Ureter (tissue), 1 donor: ENCODE measurements at regions not wholly inside any gene's neighbourhood (a gene's known extent, or its start where the extent isn't known, plus 50 kb on each side); places are given as distances from the start of the nearest gene placed in this dataset.
"Not testable (repeated sequence)": the region's sequence is repeated elsewhere in the genome, so short reads cannot be mapped to it uniquely, and the experiment has no call there.

Source experiments
- DNase-seq: peaks from one replicate; pipeline ENCODE4 v3.0.0-alpha.2; 2020; ENCODE audit warnings: low spot score
- donor health status: DM: yes; HTN: yes; CAD: no.

GRCh38 chr5:118378959-118379358 lies 609.4 kb downstream of the DTWD2 start:
- no peak for DNase-seq

- DNase-seq = no peak
These were observed 610.9 kb downstream of the DTWD2 start for GRCh38 chr5:118377420-118377819.

- no peak for DNase-seq
These were observed 616.1 kb downstream of the DTWD2 start for GRCh38 chr5:118371973-118372831.

DNA sequence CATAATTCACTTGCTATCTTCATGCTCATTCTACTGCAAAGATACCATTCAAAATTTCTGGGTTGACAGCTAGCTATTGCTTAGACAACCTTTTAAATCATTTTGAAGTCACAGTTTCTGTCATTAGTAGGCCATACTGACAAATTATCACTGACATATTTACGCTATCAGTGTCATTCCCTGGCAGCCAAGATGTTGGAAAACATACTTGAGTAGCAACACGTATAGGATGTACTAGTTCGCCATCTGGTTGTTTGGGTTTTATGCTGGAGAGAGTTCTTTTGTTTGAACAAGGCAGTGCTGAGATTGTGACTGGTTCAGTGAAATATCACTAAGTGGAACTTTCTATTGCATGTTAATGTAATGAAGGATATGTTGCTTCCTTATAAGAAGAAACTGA lies 621.9 kb downstream of the DTWD2 start:
- DNase-seq = no peak

- no peak for DNase-seq
These were observed 622.6 kb downstream of the DTWD2 start for GRCh38 chr5:118365718-118366117.

DNA sequence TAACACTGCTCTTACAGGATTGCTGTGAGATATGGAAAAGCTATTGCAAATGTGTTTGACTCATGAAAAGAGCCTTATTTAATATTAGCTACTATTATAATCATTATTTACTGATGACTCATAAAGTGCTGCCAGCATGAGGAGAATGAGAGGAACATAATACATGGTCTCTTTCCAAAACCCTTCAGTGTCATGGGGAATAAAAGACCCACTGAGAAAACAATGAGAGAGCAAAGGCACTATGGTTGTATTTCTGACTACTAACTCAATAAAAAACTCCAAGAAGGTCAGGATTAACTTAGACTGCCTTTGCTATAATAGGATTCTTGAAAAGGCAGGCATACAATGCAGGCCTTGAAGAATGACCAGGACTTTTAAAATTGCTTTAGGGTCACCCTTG lies 633.5 kb downstream of the DTWD2 start:
- no peak for DNase-seq

DNA sequence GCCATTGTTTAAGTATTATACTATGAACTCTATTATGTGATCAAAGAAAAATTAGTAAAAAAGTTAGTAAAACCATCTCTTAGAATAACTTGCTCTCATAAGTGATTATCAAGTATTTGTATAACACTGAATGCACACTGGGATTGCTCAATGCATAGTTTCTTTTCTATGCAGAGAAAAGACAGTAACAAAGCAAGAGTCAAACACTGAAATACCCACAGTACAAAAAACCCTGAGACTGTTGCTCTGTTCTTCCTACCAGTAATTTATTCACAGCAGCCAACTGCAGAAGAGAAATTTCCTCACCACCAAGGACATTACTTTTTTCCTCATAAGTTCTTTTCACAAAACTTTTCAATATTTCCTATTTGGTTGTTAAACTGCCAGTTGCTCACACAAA lies 634.4 kb downstream of the DTWD2 start:
- DNase-seq = no peak

- DNase-seq = no peak
These were observed 651.9 kb downstream of the DTWD2 start for GRCh38 chr5:118336468-118336867.

DNA sequence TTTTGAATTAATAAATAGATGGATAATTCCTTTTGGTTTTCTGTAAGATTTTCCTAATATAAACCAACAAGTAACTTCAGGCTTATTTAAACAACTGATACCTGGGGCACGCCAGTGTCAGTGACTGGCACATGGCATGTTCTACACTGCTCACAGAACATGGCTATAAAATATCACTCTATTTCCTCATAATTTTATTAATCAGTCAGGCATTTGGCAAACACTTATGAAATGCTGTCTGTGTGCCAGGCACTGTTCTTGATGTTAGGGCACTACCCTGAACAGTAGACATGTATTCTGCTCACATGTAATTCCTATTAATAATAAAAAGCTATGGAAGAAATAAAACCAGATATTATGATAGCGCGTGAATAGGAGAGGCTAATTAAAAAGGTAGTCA lies 661.0 kb downstream of the DTWD2 start:
- no peak for DNase-seq

DNA sequence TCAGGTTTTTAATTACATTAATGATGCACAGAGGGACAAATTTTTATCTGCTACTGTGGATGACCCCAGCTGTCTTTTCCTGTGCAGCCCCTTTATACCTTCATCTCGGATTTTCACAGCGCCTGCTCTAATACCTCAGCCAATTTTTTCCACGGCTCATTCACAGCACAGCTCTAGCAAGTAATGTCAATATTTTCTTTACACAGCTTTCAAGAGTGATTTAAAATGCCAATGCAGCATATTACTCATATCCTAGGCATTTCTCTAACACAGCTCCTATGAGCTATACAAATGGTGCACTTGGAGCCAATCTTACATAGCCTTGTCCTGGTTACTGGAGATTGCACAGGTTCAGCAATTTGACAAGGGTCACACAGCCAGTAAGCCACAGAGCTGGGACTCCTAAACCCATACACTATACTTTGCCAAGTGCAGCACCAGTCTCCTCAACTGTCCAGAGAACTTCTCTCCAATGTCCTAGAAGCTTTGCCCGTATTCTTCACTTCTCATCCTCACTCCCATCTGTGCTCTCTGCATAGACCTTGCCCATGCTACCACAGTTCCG lies 661.8 kb downstream of the DTWD2 start:
- no peak for DNase-seq

GRCh38 chr5:118325931-118326330 lies 662.4 kb downstream of the DTWD2 start:
- DNase-seq = no peak

DNA sequence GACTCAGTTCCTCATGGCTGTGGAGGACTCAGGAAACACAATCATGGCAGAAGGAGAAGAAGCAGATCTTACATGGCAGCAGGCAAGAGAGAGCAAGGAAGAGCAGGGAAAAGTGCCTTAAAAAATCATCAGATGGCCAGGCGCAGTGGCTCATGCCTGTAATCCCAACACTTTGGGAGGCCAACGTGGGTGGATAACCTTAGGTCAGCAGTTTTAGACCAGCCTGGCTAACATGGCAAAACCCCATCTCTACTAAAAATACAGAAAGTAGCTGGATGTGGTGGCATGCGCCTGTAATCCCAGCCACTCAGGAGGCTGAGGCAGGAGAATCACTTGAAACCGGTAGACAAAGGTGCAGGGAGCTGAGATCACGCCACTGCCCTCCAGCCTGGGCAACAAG lies 664.6 kb downstream of the DTWD2 start:
- DNase-seq = not testable (repeated sequence)

DNA sequence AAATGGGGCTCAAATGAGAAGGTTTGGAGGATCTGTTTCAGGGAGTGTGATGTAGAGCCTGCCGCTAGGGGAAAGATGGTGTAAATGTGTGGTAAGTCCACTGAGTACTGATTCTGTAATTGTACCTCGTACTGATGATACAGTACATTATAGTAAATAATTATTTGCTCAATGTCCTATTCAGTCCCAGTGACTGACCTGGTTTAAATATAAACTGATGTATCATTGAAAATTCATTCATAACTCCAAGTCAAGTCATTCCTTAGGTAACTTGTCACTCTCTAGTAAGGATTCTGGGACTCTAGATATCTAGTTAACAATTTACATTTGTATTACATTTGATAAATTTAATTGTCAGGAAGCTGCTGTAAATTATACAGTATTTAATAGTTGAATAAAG lies 667.3 kb downstream of the DTWD2 start:
- DNase-seq = no peak

- no peak for DNase-seq
These were observed 668.2 kb downstream of the DTWD2 start for GRCh38 chr5:118320121-118320520.

DNA sequence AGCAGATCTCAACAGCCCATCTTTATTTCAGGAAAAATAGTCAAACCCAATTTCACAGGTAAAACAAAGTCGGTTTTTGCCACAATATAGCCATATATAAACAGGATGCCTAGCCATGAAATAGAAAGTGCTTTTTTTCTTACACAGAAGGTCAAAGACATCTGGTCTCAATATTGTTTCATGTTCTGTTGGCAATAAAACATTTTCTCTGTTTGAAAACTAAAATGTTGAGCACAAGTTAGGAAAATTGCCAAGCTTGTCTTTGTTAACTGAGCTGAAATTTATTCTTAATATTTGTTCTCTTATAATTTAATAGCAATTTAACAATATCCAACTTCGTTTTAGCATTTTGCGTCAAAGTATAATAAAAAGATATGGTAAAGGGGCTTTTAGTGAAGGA lies 673.4 kb downstream of the DTWD2 start:
- no peak for DNase-seq

DNA sequence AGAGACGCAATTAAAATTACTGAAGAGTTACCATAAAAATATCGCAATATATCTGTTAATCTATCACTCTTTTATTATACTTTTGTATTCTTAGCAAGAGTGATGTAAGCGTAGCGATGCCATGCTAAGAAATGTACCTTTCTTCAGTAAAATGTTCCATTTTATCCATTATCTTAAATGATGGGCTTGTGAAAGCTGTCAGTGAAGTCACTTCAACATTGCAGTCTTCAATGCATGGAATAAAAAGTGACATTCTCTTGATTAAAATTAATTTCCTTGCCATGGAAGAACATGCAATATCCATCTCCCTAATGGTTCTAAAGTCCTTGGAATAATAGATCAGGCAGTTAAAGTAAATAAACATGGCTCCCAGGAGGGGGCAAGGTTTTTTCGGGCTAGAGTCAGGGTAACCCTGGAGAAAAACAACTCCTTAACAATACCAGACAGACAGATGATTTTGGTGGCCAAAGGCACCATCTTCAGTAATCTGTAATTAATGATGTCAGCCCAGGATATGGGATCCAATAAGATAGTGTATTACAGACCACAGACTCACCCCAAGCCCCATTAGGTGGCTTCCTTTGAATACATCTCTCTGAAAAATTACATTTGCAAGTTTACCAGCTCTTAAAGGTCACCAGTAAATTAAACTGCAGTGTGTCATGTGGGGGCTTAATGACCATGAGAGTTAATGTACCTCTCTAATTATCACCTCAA lies 677.1 kb downstream of the DTWD2 start:
- no peak for DNase-seq

DNA sequence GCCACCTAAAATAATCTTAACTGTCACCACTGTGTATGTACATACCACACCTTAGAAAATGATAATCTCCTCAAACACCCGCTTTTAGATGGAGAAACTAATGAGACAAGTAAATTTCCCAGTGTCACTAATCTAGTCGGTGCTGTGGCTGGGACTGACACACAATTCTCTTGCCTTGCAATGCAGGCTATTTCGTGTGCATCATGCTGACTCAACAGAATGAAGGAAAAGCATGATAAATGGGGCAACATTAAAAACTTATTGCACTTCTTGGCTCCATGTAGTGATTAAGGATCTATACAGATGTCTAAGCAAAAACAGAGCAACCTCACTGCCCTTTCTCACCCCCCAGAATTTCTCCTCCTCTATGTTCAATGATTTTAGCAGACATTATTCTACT lies 677.9 kb downstream of the DTWD2 start:
- no peak for DNase-seq

GRCh38 chr5:118303296-118303695 lies 685.1 kb downstream of the DTWD2 start:
- no peak for DNase-seq

- no peak for DNase-seq
These were observed 685.6 kb downstream of the DTWD2 start for GRCh38 chr5:118302786-118303185.

GRCh38 chr5:118301696-118302095 lies 686.7 kb downstream of the DTWD2 start:
- no peak for DNase-seq

DNA sequence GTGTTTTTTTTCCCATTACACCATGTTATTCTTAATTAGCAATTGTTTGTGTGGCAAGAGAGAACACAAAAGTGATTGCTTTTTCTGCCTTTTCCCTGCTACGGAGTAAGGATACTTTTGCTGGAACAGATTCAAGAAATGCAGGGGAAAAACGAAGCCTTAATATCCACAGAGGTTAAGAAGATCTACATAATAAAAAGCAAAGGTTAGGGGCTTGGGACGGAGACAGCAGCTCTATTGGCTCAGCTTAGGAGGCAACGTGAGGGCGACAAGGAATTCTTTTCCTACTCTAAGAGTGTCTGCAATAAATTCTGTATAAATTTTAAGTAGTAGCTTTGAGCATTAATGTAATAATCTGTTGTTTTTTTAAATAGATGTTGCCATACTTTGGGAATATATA lies 693.3 kb downstream of the DTWD2 start:
- no peak for DNase-seq

DNA sequence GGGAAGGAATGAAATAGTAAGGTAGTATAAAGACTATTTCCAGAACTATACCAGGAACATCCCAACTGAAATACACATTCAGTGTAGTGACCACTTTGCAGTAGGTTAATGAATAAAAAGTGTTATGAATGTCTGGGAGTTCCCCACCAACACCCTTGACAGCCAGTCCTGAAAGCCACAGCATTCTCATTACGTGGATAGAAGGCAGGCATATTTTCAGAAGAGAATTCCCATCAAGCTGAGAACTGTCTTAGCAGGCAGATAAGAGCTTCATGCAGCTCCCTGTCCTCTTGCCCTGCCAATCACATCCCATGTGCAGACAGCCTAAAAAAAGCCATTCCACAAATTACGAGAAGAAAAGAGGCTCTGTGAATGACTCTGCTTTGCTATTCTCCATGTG lies 695.0 kb downstream of the DTWD2 start:
- no peak for DNase-seq

DNA sequence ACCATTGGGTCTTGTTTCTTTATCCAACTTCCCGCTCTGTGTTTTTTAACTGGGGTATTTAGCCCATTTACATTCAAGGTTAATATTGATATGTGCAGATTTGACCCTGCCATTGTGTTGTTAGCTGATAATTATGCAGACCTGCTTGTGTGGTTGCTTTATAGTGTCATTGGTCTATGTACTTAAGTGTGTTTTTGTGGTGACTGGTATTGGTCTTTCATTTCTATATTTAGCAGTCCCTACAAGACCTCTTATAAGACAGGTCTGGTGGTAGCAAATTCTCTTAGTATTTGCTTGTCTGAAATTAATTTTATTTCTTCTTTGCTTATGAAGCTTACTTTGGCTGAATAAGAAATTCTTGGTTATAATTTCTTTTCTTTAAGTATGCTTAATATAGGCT lies 698.1 kb downstream of the DTWD2 start:
- DNase-seq = no peak
